ENCODE measurements at regions not wholly inside any gene's neighbourhood (a gene's known extent, or its start where the extent isn't known, plus 50 kb on each side); places are given as distances from the start of the nearest gene placed in this dataset.
A peak's percentile ranks its signal among the peaks of the same experiment; 100 is the strongest.

- intact Hi-C loops (cut with DNase I), result no loop called here
Observed at GRCh38 chr10:10587744-10588393, 429.8 kb upstream of the CELF2 start.

DNA sequence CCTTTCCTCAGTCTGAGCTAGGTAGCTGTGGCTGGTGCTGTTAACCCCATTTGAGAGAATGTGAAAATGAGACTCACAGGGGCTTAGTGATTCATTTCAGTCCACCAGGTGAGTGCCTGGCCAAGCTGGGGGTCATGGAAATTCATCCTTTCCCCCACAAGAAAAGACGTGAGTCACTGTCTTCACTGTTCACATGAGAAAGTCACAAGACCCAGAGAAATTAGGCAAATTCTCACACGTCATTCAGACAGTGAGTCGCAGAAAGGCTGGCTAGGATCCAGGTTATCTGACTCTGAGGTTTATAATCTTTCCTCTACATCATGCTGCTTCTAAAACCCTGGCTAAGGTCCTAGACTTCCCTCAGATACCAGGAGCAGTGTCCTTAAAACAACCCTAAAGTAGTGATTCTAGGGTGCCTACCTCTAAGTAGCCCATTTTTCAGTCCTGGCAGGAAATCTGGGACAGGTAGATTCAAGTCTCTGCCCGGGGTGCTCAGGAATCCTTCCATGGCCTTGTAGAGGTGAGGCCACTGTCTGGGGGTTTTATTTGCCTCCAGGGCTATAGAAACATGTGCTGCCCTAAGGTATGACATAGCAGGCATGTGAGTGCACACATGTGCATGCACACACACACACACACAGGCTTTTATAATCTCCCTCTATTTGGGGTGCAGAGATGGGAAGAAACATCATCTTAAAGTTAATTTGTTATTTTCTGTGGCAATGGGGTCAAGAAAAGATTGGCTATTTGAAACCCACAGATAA, 427.9 kb upstream of the CELF2 start:
- Histone ChIP-seq H3K4me3 (no peak overlapping the region), H3K4me1 (replicated peaks) (no peaks in the 10 kb centered on the region), H3K27me3 (replicated peaks; ENCODE audit: insufficient read depth) (no peaks in the 10 kb centered on the region), H3K36me3 (no peaks in the 10 kb centered on the region), H3K9me3 (no peaks in the 10 kb centered on the region), H3K27ac (no peak overlapping the region)
- intact Hi-C loops (cut with DNase I), result no loop called here
- 11% methylated on average over 4 of the region's 4 CpGs for WGBS
- DNase-seq (ENCODE audit: low spot score), result no peak
- no peak for TF ChIP-seq POLR2AphosphoS5 (IDR thresholded peaks at IDR 0.05)

More at GRCh38 chr10:10587744-10588393, 429.8 kb upstream of the CELF2 start:
- 86% methylated on average over 5 of the region's 5 CpGs for WGBS
- Histone ChIP-seq H3K4me3 (no peak overlapping the region), H3K36me3 (no peaks in the 10 kb centered on the region), H3K9me3 (no peaks in the 10 kb centered on the region), H3K27me3 (replicated peaks; ENCODE audit: insufficient read depth) (no peaks in the 10 kb centered on the region), H3K4me1 (replicated peaks) (no peaks in the 10 kb centered on the region), H3K27ac (no peak overlapping the region)
- DNase-seq (ENCODE audit: low spot score), result no peak
- TF ChIP-seq POLR2AphosphoS5 (IDR thresholded peaks at IDR 0.05) (no peak), CTCF (IDR thresholded peaks at IDR 0.05) (no peak), POLR2A (IDR thresholded peaks at IDR 0.05) (no peak)

DNA sequence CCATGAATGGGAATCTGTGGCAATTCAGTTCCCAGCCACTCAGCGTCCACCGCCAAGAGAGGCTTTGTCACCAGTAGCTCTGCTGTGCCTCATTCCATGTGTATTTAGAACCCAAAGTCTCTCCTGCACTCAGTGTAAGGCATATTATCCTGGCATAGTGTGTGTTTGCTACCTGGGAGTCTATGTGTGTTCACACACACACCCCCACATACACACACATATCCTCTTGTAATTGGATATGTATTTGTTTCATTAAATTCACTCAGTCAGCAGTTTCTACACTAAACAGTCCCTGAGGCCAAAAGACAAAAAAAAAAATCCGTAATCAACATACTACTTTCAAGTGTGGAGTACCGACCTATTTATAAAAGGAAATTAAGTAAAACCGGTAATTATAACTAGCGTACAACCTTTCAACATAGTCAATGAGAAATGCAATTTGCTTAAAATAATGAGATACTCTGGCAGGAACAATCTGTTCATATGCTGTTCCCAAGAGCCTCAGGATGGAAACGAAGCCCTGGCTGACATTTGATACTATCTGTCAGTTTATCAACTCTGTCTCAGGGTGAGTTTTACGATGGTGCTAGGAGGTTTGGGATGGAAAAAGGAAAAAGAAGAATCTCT, 425.8 kb upstream of the CELF2 start:
- Histone ChIP-seq H3K4me3 (no peak overlapping the region), H3K9me3 (no peaks in the 10 kb centered on the region), H3K27ac (peak overlapping the region; percentile 4 to 10), H3K36me3 (no peaks in the 10 kb centered on the region), H3K4me1 (replicated peaks) (no peaks in the 10 kb centered on the region), H3K27me3 (replicated peaks; ENCODE audit: insufficient read depth) (no peaks in the 10 kb centered on the region)
- intact Hi-C loops (cut with DNase I), result no loop called here
- no peak for DNase-seq (ENCODE audit: low spot score)
- no peak for TF ChIP-seq CTCF (IDR thresholded peaks at IDR 0.05)
- TF ChIP-seq POLR2AphosphoS5 (IDR thresholded peaks at IDR 0.05), result peak; percentile 31
- whole genome bisulfite sequencing, result 33% methylated on average over 8 of the region's 8 CpGs

- Histone ChIP-seq H3K27ac (no peak overlapping the region), H3K27me3 (replicated peaks; ENCODE audit: insufficient read depth) (no peaks in the 10 kb centered on the region), H3K4me3 (no peak overlapping the region), H3K36me3 (no peaks in the 10 kb centered on the region), H3K9me3 (no peaks in the 10 kb centered on the region), H3K4me1 (replicated peaks) (no peaks in the 10 kb centered on the region)
- intact Hi-C loops (cut with DNase I), result no loop called here
- 51% methylated on average over 2 of the region's 2 CpGs for WGBS
- no peak for DNase-seq (ENCODE audit: low spot score)
- no peak for TF ChIP-seq CTCF (IDR thresholded peaks at IDR 0.05)
- TF ChIP-seq POLR2AphosphoS5 (IDR thresholded peaks at IDR 0.05), result no peak
- TF ChIP-seq POLR2A (IDR thresholded peaks at IDR 0.05), result no peak
Observed at GRCh38 chr10:10596256-10596655, 421.4 kb upstream of the CELF2 start.

DNA sequence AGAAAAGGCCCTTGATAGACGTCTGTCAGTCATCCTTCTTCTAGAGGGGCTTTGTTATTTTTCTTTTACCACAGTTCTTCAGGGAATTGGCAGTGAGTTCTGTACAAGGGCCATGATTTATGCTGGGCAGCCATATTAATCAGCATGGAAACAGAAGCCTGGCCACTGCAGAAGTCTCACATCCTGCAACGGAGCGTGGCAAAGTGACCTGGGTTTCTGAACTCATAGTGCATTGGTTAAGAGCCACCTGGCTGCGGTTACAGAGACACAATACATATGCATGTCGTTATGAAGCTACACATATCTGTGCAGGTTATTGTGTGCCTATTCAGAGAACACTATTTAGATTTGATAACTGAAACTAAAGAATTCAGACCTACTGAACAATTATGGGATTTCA, 419.4 kb upstream of the CELF2 start:
- Histone ChIP-seq H3K4me1 (replicated peaks) (no peaks in the 10 kb centered on the region), H3K4me3 (no peak overlapping the region), H3K27ac (no peak overlapping the region), H3K9me3 (no peaks in the 10 kb centered on the region), H3K27me3 (replicated peaks; ENCODE audit: insufficient read depth) (no peaks in the 10 kb centered on the region), H3K36me3 (no peaks in the 10 kb centered on the region)
- no peak for TF ChIP-seq POLR2A (IDR thresholded peaks at IDR 0.05)
- TF ChIP-seq POLR2AphosphoS5 (IDR thresholded peaks at IDR 0.05), result no peak
- intact Hi-C loops (cut with DNase I), result no loop called here
- 85% methylated on average over 5 of the region's 5 CpGs for WGBS
- no peak for DNase-seq (ENCODE audit: low spot score)
